Erythroblast (primary cell): ENCODE measurements at regions not wholly inside any gene's neighbourhood (a gene's known extent, or its start where the extent isn't known, plus 50 kb on each side); places are given as distances from the start of the nearest gene placed in this dataset.

Source experiments
- GATA1 ChIP-seq: IDR thresholded peaks from 2 replicates; pipeline ENCODE4 v1.6.1; 2011; ENCODE audit warnings: low read depth, mild to moderate bottlenecking, control low read depth, low read length, moderate library complexity
- POLR2A ChIP-seq: IDR thresholded peaks from 2 replicates; pipeline ENCODE4 v1.6.1; 2011; ENCODE audit warnings: mild to moderate bottlenecking, low read length

DNA sequence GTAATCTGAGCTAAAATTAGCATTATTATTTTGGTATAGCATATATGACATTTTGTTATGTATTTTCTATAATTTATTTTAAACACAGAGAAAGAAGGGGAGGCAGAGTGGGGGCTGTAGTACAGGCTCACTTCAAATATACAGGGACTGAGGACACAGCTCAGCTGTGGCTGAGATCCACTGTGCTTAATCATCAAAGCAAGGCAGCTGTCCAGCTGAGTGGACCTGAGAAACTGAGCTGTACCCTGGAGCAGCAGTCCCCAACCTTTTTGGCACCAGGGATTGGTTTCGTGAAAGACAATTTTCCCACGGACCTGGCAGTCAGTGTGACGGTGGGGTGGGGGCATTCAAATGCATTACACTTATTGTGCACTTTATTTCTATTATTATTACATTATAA is 687.2 kb downstream of the RNF144A start:
- no peak for TF ChIP-seq POLR2A
- no peak for TF ChIP-seq GATA1
